GM10266 (cell line): ENCODE measurements at regions not wholly inside any gene's neighbourhood (a gene's known extent, or its start where the extent isn't known, plus 50 kb on each side); places are given as distances from the start of the nearest gene placed in this dataset.
"Not testable (repeated sequence)": the region's sequence is repeated elsewhere in the genome, so short reads cannot be mapped to it uniquely, and the experiment has no call there.

Experiments used
- DNase-seq: peaks from one replicate; pipeline ENCODE4 v3.0.0; 2012; ENCODE audit errors: extremely low spot score
- TF ChIP-seq, protein P1 (sequence below): IDR thresholded peaks from 2 replicates; pipeline ENCODE4 v1.5.1; 2012; ENCODE audit warnings: mild to moderate bottlenecking, low read depth; ENCODE audit not compliant: control insufficient read depth, insufficient read depth; ENCODE audit errors: missing control alignments

DNA sequence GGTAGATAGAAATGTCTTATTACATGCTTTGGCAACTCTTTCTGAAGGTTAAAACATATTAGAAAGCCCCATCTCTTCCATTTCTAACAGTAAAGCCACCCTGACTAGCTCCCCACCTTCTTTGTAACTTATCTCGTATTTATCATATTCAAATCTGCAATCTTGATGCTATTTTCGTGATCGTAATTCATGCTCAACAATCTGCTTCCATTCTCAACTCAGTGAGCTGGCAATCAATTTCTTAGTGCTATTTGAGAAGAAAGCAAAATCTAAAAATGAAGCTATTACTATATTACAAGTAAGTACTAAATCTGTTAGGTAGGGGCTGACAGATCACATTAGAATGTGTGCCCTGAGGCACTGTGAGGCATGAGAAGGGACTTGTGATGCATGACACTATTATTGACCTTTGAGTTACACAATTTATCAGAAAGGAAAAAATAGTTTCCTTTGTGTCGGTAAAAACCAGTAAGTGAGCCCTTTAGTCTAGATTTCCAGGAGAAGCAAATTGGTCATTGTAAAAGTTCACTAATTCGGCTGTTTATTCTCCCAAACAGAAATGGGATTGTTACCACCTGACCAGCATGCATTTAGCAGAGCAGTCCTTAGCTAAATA lies 379.7 kb upstream of the CNTN6 start:
- no peak for DNase-seq
- TF ChIP-seq, protein P1, sequence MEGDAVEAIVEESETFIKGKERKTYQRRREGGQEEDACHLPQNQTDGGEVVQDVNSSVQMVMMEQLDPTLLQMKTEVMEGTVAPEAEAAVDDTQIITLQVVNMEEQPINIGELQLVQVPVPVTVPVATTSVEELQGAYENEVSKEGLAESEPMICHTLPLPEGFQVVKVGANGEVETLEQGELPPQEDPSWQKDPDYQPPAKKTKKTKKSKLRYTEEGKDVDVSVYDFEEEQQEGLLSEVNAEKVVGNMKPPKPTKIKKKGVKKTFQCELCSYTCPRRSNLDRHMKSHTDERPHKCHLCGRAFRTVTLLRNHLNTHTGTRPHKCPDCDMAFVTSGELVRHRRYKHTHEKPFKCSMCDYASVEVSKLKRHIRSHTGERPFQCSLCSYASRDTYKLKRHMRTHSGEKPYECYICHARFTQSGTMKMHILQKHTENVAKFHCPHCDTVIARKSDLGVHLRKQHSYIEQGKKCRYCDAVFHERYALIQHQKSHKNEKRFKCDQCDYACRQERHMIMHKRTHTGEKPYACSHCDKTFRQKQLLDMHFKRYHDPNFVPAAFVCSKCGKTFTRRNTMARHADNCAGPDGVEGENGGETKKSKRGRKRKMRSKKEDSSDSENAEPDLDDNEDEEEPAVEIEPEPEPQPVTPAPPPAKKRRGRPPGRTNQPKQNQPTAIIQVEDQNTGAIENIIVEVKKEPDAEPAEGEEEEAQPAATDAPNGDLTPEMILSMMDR, result no peak

DNA sequence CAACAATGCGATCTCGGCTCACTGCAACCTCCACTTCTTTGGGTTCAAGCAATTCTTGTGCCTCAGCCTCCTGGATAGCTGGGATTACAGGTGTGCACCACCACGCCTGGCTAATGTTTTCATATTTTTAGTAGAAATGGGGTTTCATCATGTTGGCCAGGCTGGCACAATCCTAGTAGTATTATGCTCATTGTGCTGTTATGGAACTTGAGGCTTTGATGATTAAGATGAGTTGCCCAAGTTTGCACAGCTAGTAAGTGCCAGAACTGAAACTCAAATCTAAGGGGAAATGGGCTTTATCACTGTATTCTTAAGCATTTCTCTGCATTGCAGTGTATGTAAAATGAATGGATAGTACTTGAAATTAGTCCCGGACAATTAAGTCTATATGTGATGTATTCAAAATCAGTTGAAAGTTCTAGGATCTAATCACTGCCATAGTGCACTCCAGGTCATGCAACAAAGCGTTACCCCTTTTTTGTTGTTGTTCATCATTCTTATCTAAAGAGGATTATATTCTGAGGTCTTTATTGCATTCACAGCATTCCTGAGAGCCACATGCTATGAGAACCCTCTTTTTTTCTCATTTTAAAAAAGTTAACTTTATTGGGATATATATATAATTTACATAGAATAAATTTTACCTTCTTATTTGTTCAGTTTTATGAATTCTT lies 378.7 kb upstream of the CNTN6 start:
- TF ChIP-seq, protein P1, result no peak
- no peak for DNase-seq

DNA sequence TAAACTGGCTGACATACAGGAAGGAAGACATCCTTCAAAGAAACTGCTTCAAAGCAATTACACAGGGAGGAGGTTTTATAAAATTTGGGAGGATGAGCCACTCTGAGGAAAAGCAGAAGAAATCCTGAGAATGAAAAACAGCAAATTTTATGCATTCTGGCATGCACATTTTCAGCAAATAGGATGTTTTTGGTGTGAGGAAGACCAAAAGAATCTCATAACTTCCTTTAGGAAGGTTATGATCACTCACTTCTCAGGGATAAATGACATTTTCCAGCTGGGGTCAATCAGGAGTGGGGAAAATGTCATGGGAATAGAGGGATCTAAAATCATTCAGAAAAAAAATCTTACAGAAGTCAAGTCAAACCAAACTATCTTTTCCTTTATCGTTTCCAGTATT lies 371.7 kb upstream of the CNTN6 start:
- DNase-seq, result no peak
- TF ChIP-seq, protein P1, result no peak

DNA sequence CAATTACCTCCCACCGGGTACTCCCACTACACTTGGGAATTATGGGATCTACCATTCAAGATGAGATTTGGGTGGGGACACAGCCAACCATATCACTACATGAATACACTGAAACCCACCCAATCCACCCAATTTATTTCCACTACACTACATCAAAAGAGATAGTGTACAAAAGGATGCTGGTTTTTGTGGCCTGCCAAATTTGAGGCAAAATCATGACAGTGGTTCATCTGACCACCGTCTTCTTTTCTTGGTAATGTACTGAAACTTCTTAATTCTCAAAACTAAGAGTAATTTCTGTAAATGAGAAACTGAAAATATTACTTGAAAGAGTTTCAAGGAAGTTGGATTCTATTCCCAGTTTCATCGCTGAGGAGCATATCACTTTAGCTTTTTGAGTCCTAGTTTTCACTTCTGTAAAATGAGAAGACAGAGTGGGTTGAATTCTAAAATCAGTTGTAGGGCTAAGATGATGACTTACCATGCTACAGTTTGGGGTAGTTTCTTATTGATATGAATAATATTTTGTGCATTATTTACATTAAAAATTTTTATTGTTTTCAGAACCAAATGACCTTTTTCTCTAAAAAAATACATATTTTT lies 360.4 kb upstream of the CNTN6 start:
- TF ChIP-seq, protein P1, result no peak
- DNase-seq, result no peak

DNA sequence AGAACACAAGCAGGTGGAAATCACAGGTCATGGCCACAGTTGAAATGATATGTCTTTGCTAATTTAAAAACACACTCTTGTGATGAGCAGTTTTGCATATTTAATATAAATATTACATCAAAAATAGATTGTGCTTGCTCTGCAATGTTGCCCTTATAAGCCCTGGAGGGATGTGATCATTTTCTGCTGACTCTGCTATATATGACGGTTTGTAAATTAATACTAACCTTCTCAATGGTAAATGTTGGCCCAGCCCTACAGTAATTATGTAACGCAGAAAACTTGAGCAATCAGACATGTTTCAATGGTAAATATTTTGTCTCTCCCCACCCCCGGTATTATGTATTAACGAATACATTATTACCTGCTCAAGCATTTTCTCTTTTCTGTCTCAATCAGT lies 359.5 kb upstream of the CNTN6 start:
- TF ChIP-seq, protein P1, result no peak
- no peak for DNase-seq

DNA sequence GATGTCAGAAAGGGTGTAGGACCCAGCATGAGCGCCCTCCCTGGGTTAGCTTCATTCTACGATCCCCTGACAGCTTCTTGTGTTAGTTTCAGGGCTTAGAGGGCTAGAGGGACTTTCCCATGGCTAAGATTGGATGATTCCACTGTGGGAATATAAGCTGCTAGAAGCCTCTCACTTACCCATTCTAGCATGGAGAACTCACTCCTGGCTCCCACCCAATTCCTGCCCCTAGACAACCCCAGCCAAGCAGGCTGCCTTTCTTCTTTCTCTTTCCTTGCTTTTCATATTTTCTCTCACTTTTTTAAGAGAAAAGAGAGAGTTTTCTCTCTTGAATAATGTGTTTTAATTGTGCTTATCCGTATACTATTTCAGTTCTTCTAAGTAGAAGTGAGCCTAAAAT lies 335.1 kb upstream of the CNTN6 start:
- no peak for DNase-seq
- TF ChIP-seq, protein P1, result no peak

DNA sequence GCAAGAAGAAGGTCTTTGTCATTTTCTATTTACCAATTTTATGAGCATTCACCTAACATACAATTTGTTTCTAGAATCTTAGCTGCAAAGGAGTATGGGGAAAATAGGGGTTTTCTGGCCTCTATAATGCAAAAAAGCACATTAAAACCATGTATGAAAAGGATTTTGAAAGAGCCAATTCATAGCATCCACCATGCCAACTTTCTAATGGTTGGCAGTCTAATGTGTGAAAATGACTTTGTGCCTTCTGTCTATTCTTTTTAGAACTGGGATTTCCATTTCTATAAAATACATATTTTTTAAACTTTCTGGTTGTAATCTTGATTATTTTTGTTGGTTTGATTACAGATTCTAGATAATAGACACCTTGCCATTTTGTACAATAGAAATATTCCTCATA lies 333.7 kb upstream of the CNTN6 start:
- no peak for DNase-seq
- TF ChIP-seq, protein P1, result no peak

DNA sequence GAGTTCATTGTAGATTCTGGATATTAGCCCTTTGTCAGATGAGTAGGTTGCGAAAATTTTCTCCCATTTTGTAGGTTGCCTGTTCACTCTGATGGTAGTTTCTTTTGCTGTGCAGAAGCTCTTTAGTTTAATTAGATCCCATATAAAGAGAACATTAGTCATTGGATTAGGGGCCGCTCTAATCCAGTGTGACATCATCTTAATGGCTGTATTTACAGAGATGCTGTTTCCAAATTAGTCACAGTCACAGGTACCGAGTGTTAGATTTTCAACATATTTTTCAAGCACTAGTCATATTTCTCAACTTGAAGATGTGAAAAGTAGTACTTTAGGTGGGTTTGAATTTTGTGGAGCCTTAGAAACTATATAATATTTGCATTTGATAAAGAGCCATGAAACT lies 319.4 kb upstream of the CNTN6 start:
- DNase-seq, result not testable (repeated sequence)
